GM10248 (cell line): ENCODE measurements at regions not wholly inside any gene's neighbourhood (a gene's known extent, or its start where the extent isn't known, plus 50 kb on each side); places are given as distances from the start of the nearest gene placed in this dataset.
A peak's percentile ranks its signal among the peaks of the same experiment; 100 is the strongest.

Experiments used
- CTCF ChIA-PET: fragments of 300-600 bp; sonication (Branson Sonifier 250); formaldehyde crosslinking; extraction: SDS; loops from one replicate; lab custom pipeline; 2021; ENCODE audit warnings: antibody characterized with exemption; lab: Yijun Ruan, JAX
- POLR2A ChIA-PET: fragments of 350-650 bp; sonication (Branson Sonifier 250); formaldehyde crosslinking; extraction: SDS; loops from one replicate; lab custom pipeline; 2020; ENCODE audit warnings: antibody characterized with exemption; lab: Yijun Ruan, JAX
- DNase-seq: peaks from one replicate; pipeline ENCODE4 v3.0.0; 2012; ENCODE audit errors: extremely low spot score
- CTCF ChIP-seq: IDR thresholded peaks from 2 replicates; pipeline ENCODE4 v1.5.1; 2012; ENCODE audit warnings: mild to moderate bottlenecking, low read depth; ENCODE audit errors: extremely low read depth, missing control alignments, control extremely low read depth

- ChIA-PET POLR2A (no interaction called here), CTCF (no interaction called here)
- DNase-seq, result no peak
- no peak for TF ChIP-seq CTCF
These were observed 1317.9 kb upstream of the SPRY2 start for GRCh38 chr13:81658598-81659370.

GRCh38 chr13:81639984-81640582, 1299.2 kb upstream of the SPRY2 start:
- ChIA-PET POLR2A (no interaction called here), CTCF (interaction anchor here (0.7 to 1.7 kb wide), 7 partner anchors 9 to 233 kb away, joined by 3 to 5 read pairs (median 3); no protein-coding TSS in a partner anchor)
- no peak for DNase-seq
- peak; percentile 33 for TF ChIP-seq CTCF

DNA sequence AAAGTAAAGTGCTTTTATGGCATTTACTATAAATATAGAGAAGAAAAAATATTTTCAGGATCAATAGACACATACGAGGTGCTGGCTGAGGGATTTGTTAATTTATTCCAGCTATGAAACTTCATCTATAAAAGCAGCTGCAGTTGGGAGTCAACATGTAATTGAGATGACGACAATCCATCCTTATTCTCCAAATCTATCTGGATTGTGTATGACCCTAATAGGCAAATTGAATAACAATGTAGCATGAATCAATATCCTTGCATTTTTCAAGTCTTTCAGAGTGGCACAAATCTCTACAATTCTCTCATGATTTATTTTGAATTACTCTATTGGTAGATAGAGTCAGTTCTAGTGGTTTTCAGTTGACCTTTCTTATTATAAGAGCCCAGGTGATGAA, 1296.5 kb upstream of the SPRY2 start:
- ChIA-PET CTCF (no interaction called here), POLR2A (no interaction called here)
- DNase-seq, result no peak

GRCh38 chr13:81636120-81636519, 1295.2 kb upstream of the SPRY2 start:
- POLR2A ChIA-PET, result no interaction called here
- CTCF ChIA-PET, result interaction anchor here (0.6 kb wide), 1 partner anchor 22 kb away, joined by 3 read pairs; no protein-coding TSS in a partner anchor
- no peak for DNase-seq
- TF ChIP-seq CTCF, result no peak

More for the DNA sequence above, 1296.5 kb upstream of the SPRY2 start:
- TF ChIP-seq CTCF, result no peak

GRCh38 chr13:81615031-81615430, 1274.1 kb upstream of the SPRY2 start:
- no peak for TF ChIP-seq CTCF
- DNase-seq, result no peak
- CTCF ChIA-PET, result interaction anchor here (1.3 to 2.0 kb wide), 2 partner anchors 12 to 25 kb away, joined by 3 to 6 read pairs; no protein-coding TSS in a partner anchor
- POLR2A ChIA-PET, result no interaction called here

DNA sequence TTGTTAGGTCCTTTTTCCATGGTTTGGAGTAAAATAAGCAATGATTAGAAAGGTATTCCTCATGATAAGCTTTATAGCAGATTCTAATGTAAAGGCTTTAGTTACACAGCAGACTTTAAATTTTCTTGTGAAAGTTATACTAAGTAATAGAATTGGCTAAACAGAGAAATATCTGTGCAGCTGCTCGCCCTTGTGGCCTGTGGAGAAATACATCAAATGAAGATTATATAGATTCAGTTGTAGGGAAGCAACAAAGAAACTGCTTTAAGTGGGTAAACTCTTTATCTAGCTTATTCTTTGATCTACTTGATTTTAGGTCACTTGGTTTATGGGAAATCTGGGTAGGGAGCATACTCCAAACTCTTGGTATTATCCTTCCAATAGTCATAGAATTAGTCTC, 1269.7 kb upstream of the SPRY2 start:
- DNase-seq, result no peak
- ChIA-PET POLR2A (no interaction called here), CTCF (interaction anchor here (0.9 kb wide), 1 partner anchor 49 kb away, joined by 3 read pairs; no protein-coding TSS in a partner anchor)
- TF ChIP-seq CTCF, result no peak
